Suprapubic skin (tissue), 4 donors: ENCODE measurements at regions not wholly inside any gene's neighbourhood (a gene's known extent, or its start where the extent isn't known, plus 50 kb on each side); places are given as distances from the start of the nearest gene placed in this dataset.

Experiments
- DNase-seq, 2 donors: peaks; one replicate each; pipeline ENCODE4 v3.0.0-alpha.2; 2019; ENCODE audit warnings: low spot score in 2 of 2
- H3K27ac ChIP-seq: fragments of 200-600 bp; sonication (generic); one replicate; pipeline ENCODE4 v1.5.1; 2019
- H3K27me3 ChIP-seq: fragments of 200-600 bp; sonication (generic); one replicate; pipeline ENCODE4 v1.5.1; 2019
- H3K36me3 ChIP-seq: fragments of 200-600 bp; sonication (generic); one replicate; pipeline ENCODE4 v1.5.1; 2019
- H3K4me1 ChIP-seq: fragments of 200-600 bp; sonication (generic); one replicate; pipeline ENCODE4 v1.5.1; 2019
- H3K4me3 ChIP-seq: fragments of 200-600 bp; sonication (generic); one replicate; pipeline ENCODE4 v1.5.1; 2019; ENCODE audit warnings: mild to moderate bottlenecking
- H3K9me3 ChIP-seq: fragments of 200-600 bp; sonication (generic); one replicate; pipeline ENCODE4 v1.5.1; 2019
- EP300 ChIP-seq: sonication (generic); formaldehyde crosslinking; IDR thresholded peaks from one replicate; pipeline ENCODE4 v1.6.1; 2017; ENCODE audit warnings: antibody characterized with exemption
- POLR2A ChIP-seq, 2 donors: fragments of 450-650 bp; IDR thresholded peaks; one replicate each; pipeline ENCODE4 v1.6.1; 2017; ENCODE audit warnings: antibody characterized with exemption in 2 of 2, mild to moderate bottlenecking in 2 of 2, moderate library complexity in 2 of 2
- POLR2AphosphoS5 ChIP-seq, 3 donors: sonication (generic); formaldehyde crosslinking; IDR thresholded peaks; one replicate each; pipeline ENCODE4 v1.6.1; 2017; ENCODE audit warnings: antibody characterized with exemption in 3 of 3
- WGBS: methylation state at CpG from one replicate; pipeline ENCODE4 v1.1.5; 2018; 5-methylcytosine and 5-hydroxymethylcytosine counted together
- TF ChIP-seq, protein P1 (sequence below), 2 donors: fragments of 200-600 bp in 1 of 2; fragments of 450-650 bp in 1 of 2; sonication (generic) in 1 of 2; IDR thresholded peaks; one replicate each; pipeline ENCODE4 v1.5.1; 2016 to 2019; ENCODE audit warnings: antibody characterized with exemption in 2 of 2, mild to moderate bottlenecking in 1 of 2, moderate library complexity in 1 of 2

DNA sequence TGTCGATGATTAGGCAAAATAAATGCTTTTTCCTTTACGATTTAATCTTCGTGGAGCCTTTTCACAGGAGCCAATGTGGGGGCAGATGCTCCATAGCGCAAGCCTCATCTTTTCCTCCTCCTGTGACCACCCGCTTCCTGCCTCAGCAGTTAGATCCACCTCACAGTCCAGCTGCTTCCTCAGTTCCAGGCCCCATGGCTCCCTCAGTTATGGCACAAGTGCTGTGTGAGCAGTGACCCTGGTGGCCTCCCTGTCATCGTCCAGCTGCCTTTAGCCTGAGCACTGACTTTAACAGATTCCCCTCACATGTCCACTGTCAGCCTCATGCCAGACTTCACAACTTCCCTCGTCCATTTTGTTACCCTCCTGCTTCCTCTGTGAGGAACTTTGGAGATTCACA, 424.6 kb upstream of the GBE1 start:
- WGBS, result 75% methylated on average over 7 of the region's 7 CpGs
- TF ChIP-seq EP300, result no peak
- TF ChIP-seq POLR2A (IDR thresholded peaks at IDR 0.05), result no peak
- TF ChIP-seq POLR2AphosphoS5 (IDR thresholded peaks at IDR 0.05), result no peak
- TF ChIP-seq, protein P1, sequence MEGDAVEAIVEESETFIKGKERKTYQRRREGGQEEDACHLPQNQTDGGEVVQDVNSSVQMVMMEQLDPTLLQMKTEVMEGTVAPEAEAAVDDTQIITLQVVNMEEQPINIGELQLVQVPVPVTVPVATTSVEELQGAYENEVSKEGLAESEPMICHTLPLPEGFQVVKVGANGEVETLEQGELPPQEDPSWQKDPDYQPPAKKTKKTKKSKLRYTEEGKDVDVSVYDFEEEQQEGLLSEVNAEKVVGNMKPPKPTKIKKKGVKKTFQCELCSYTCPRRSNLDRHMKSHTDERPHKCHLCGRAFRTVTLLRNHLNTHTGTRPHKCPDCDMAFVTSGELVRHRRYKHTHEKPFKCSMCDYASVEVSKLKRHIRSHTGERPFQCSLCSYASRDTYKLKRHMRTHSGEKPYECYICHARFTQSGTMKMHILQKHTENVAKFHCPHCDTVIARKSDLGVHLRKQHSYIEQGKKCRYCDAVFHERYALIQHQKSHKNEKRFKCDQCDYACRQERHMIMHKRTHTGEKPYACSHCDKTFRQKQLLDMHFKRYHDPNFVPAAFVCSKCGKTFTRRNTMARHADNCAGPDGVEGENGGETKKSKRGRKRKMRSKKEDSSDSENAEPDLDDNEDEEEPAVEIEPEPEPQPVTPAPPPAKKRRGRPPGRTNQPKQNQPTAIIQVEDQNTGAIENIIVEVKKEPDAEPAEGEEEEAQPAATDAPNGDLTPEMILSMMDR (IDR thresholded peaks at IDR 0.05), result no peak
- no peak overlapping the region for H3K4me3 ChIP-seq
- no peaks in the 10 kb centered on the region for H3K9me3 ChIP-seq
- no peak for DNase-seq
- H3K4me1 ChIP-seq, result no peaks in the 10 kb centered on the region
- H3K27ac ChIP-seq, result no peak overlapping the region
- no peaks in the 10 kb centered on the region for H3K36me3 ChIP-seq
- no peaks in the 10 kb centered on the region for H3K27me3 ChIP-seq

DNA sequence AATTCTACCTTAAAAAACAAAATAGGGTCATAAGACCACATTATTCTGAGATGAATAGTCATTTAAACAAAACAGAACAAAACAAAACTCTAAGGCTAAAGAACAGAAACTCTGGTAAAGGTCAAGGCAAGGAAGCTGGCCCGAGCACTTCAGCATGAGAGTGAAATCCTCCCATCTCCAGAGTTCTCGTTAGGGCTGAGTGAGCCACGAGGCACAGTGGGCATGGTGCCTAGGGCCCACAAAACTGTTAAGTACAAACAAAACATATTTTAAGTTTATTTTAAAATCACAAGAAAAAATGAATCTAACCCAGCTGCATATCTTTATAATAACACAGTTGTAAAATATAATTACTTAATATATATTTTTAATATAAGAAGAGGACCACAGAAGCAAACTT, 417.8 kb upstream of the GBE1 start:
- H3K4me1 ChIP-seq, result no peaks in the 10 kb centered on the region
- no peak for TF ChIP-seq POLR2A (IDR thresholded peaks at IDR 0.05)
- TF ChIP-seq, protein P1 (IDR thresholded peaks at IDR 0.05), result no peak
- TF ChIP-seq EP300, result no peak
- TF ChIP-seq POLR2AphosphoS5 (IDR thresholded peaks at IDR 0.05), result no peak
- H3K9me3 ChIP-seq, result no peaks in the 10 kb centered on the region
- H3K27ac ChIP-seq, result no peak overlapping the region
- WGBS, result 80% methylated on average over 3 of the region's 3 CpGs
- DNase-seq, result no peak
- no peaks in the 10 kb centered on the region for H3K36me3 ChIP-seq
- no peak overlapping the region for H3K4me3 ChIP-seq
- H3K27me3 ChIP-seq, result no peaks in the 10 kb centered on the region

DNA sequence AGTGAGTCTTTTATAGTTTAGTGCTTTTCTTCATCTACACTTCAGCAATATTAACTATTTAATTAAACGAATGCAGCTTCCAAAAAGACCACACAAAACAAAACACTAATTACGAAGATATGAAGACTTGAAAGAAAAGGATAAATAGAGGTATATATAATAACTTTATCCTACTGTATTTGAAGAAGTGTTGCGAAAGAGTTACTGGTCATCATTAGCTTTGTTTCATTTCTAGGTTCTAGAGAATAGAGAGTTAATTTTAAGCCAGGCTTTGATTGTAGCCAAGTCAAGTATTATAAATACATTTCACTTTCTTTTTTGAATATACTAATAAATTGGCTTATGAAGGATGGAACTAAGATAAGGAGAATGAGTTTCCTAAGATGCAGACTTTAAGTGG, 416.8 kb upstream of the GBE1 start:
- H3K9me3 ChIP-seq, result no peaks in the 10 kb centered on the region
- no peaks in the 10 kb centered on the region for H3K27me3 ChIP-seq
- no peak overlapping the region for H3K27ac ChIP-seq
- TF ChIP-seq, protein P1 (IDR thresholded peaks at IDR 0.05), result no peak
- TF ChIP-seq POLR2AphosphoS5 (IDR thresholded peaks at IDR 0.05), result no peak
- TF ChIP-seq POLR2A (IDR thresholded peaks at IDR 0.05), result no peak
- TF ChIP-seq EP300, result no peak
- no peaks in the 10 kb centered on the region for H3K4me1 ChIP-seq
- no peaks in the 10 kb centered on the region for H3K36me3 ChIP-seq
- 90% methylated on average over 3 of the region's 3 CpGs for WGBS
- DNase-seq, result no peak
- H3K4me3 ChIP-seq, result no peak overlapping the region

GRCh38 chr3:82177774-82178173, 416.3 kb upstream of the GBE1 start:
- DNase-seq, result no peak
- Histone ChIP-seq H3K27ac (no peak overlapping the region), H3K27me3 (no peaks in the 10 kb centered on the region), H3K9me3 (no peaks in the 10 kb centered on the region), H3K36me3 (no peaks in the 10 kb centered on the region), H3K4me3 (no peak overlapping the region), H3K4me1 (no peaks in the 10 kb centered on the region)
- TF ChIP-seq, protein P1 (IDR thresholded peaks at IDR 0.05), result no peak
- no peak for TF ChIP-seq EP300
- no peak for TF ChIP-seq POLR2AphosphoS5 (IDR thresholded peaks at IDR 0.05)
- no peak for TF ChIP-seq POLR2A (IDR thresholded peaks at IDR 0.05)

- Histone ChIP-seq H3K27ac (no peak overlapping the region), H3K9me3 (no peaks in the 10 kb centered on the region), H3K4me3 (no peak overlapping the region), H3K36me3 (no peaks in the 10 kb centered on the region), H3K27me3 (no peaks in the 10 kb centered on the region), H3K4me1 (no peaks in the 10 kb centered on the region)
- 75% methylated on average over 1 of the region's 1 CpG for WGBS
- no peak for TF ChIP-seq POLR2AphosphoS5 (IDR thresholded peaks at IDR 0.05)
- TF ChIP-seq, protein P1 (IDR thresholded peaks at IDR 0.05), result no peak
- TF ChIP-seq POLR2A (IDR thresholded peaks at IDR 0.05), result no peak
- no peak for TF ChIP-seq EP300
- DNase-seq, result no peak
Observed at GRCh38 chr3:82165266-82165665, 403.8 kb upstream of the GBE1 start.
